ENCODE measurements at regions not wholly inside any gene's neighbourhood (a gene's known extent, or its start where the extent isn't known, plus 50 kb on each side); places are given as distances from the start of the nearest gene placed in this dataset.
"Not testable (repeated sequence)": the region's sequence is repeated elsewhere in the genome, so short reads cannot be mapped to it uniquely, and the experiment has no call there.

- no peak for ATAC-seq
- no peak overlapping the region for H3K4me3 Mint-ChIP-seq
- H3K36me3 Mint-ChIP-seq, result no peaks in the 10 kb centered on the region
- H3K9me3 Mint-ChIP-seq, result no peaks in the 10 kb centered on the region
- H3K4me1 Mint-ChIP-seq, result no peaks in the 10 kb centered on the region
- no peak overlapping the region for H3K27ac Mint-ChIP-seq
- peaks cover 25% of the 10 kb centered on the region for H3K27me3 Mint-ChIP-seq
These were observed 275.4 kb upstream of the HS6ST1 start for GRCh38 chr2:128593879-128594650.

- H3K36me3 Mint-ChIP-seq, result no peaks in the 10 kb centered on the region
- H3K27me3 Mint-ChIP-seq, result peaks cover 25% of the 10 kb centered on the region
- ATAC-seq, result no peak
- H3K4me1 Mint-ChIP-seq, result no peaks in the 10 kb centered on the region
- H3K4me3 Mint-ChIP-seq, result no peak overlapping the region
- no peaks in the 10 kb centered on the region for H3K9me3 Mint-ChIP-seq
- H3K27ac Mint-ChIP-seq, result no peak overlapping the region
These were observed 275.9 kb upstream of the HS6ST1 start for GRCh38 chr2:128594651-128594910.

GRCh38 chr2:128594953-128595677 is 276.4 kb upstream of the HS6ST1 start:
- Mint-ChIP-seq H3K9me3 (no peaks in the 10 kb centered on the region), H3K36me3 (no peaks in the 10 kb centered on the region), H3K27me3 (peaks cover 22% of the 10 kb centered on the region), H3K27ac (no peak overlapping the region), H3K4me3 (no peak overlapping the region), H3K4me1 (no peaks in the 10 kb centered on the region)
- no peak for ATAC-seq

- Mint-ChIP-seq H3K36me3 (no peaks in the 10 kb centered on the region), H3K4me1 (no peaks in the 10 kb centered on the region), H3K27me3 (peaks cover 14% of the 10 kb centered on the region), H3K4me3 (no peak overlapping the region), H3K27ac (no peak overlapping the region), H3K9me3 (no peaks in the 10 kb centered on the region)
- peak; percentile 29 for ATAC-seq
These were observed 277.2 kb upstream of the HS6ST1 start for GRCh38 chr2:128595763-128596395.

- H3K27me3 Mint-ChIP-seq, result peaks cover 7% of the 10 kb centered on the region
- H3K9me3 Mint-ChIP-seq, result no peaks in the 10 kb centered on the region
- ATAC-seq, result no peak
- no peak overlapping the region for H3K27ac Mint-ChIP-seq
- H3K4me1 Mint-ChIP-seq, result no peaks in the 10 kb centered on the region
- no peaks in the 10 kb centered on the region for H3K36me3 Mint-ChIP-seq
- no peak overlapping the region for H3K4me3 Mint-ChIP-seq
These were observed 277.9 kb upstream of the HS6ST1 start for GRCh38 chr2:128596396-128597120.

- Mint-ChIP-seq H3K27ac (no peak overlapping the region), H3K9me3 (no peaks in the 10 kb centered on the region), H3K36me3 (no peaks in the 10 kb centered on the region), H3K4me3 (no peak overlapping the region), H3K27me3 (peaks cover under 1% of the 10 kb centered on the region), H3K4me1 (no peaks in the 10 kb centered on the region)
- no peak for ATAC-seq
These were observed 278.6 kb upstream of the HS6ST1 start for GRCh38 chr2:128597121-128597762.

GRCh38 chr2:128598260-128598659 is 279.6 kb upstream of the HS6ST1 start:
- H3K36me3 Mint-ChIP-seq, H3K4me1 Mint-ChIP-seq, ATAC-seq, H3K27me3 Mint-ChIP-seq, H3K4me3 Mint-ChIP-seq, H3K27ac Mint-ChIP-seq, H3K9me3 Mint-ChIP-seq: not testable (repeated sequence)

GRCh38 chr2:128598862-128599441 is 280.3 kb upstream of the HS6ST1 start:
- Mint-ChIP-seq H3K4me3 (no peak overlapping the region), H3K9me3 (no peaks in the 10 kb centered on the region), H3K27ac (no peak overlapping the region), H3K36me3 (no peaks in the 10 kb centered on the region), H3K27me3 (no peaks in the 10 kb centered on the region), H3K4me1 (no peaks in the 10 kb centered on the region)
- ATAC-seq, result no peak

- no peak overlapping the region for H3K27ac Mint-ChIP-seq
- no peaks in the 10 kb centered on the region for H3K4me1 Mint-ChIP-seq
- H3K4me3 Mint-ChIP-seq, result no peak overlapping the region
- ATAC-seq, result no peak
- H3K36me3 Mint-ChIP-seq, result no peaks in the 10 kb centered on the region
- no peaks in the 10 kb centered on the region for H3K27me3 Mint-ChIP-seq
- H3K9me3 Mint-ChIP-seq, result no peaks in the 10 kb centered on the region
These were observed 281.0 kb upstream of the HS6ST1 start for GRCh38 chr2:128599700-128600099.

- no peak overlapping the region for H3K4me3 Mint-ChIP-seq
- H3K27ac Mint-ChIP-seq, result no peak overlapping the region
- no peak for ATAC-seq
These were observed 282.1 kb upstream of the HS6ST1 start for GRCh38 chr2:128600581-128601297.

GRCh38 chr2:128601298-128602037 is 282.8 kb upstream of the HS6ST1 start:
- ATAC-seq, result no peak
- no peaks in the 10 kb centered on the region for H3K9me3 Mint-ChIP-seq
- H3K27ac Mint-ChIP-seq, result no peak overlapping the region
- no peaks in the 10 kb centered on the region for H3K36me3 Mint-ChIP-seq
- no peaks in the 10 kb centered on the region for H3K27me3 Mint-ChIP-seq
- no peaks in the 10 kb centered on the region for H3K4me1 Mint-ChIP-seq
- H3K4me3 Mint-ChIP-seq, result no peak overlapping the region

More at GRCh38 chr2:128600581-128601297, 282.1 kb upstream of the HS6ST1 start:
- Mint-ChIP-seq H3K4me1 (no peaks in the 10 kb centered on the region), H3K36me3 (no peaks in the 10 kb centered on the region), H3K9me3 (no peaks in the 10 kb centered on the region), H3K27me3 (no peaks in the 10 kb centered on the region)

- no peak overlapping the region for H3K4me3 Mint-ChIP-seq
- H3K9me3 Mint-ChIP-seq, result no peaks in the 10 kb centered on the region
- H3K27me3 Mint-ChIP-seq, result no peaks in the 10 kb centered on the region
- H3K4me1 Mint-ChIP-seq, result no peaks in the 10 kb centered on the region
- no peak for ATAC-seq
- H3K27ac Mint-ChIP-seq, result no peak overlapping the region
- H3K36me3 Mint-ChIP-seq, result no peaks in the 10 kb centered on the region
These were observed 283.5 kb upstream of the HS6ST1 start for GRCh38 chr2:128602038-128602698.

GRCh38 chr2:128602699-128603101 is 284.0 kb upstream of the HS6ST1 start:
- no peak for ATAC-seq
- Mint-ChIP-seq H3K4me3 (no peak overlapping the region), H3K27me3 (no peaks in the 10 kb centered on the region), H3K4me1 (no peaks in the 10 kb centered on the region), H3K36me3 (no peaks in the 10 kb centered on the region), H3K9me3 (no peaks in the 10 kb centered on the region), H3K27ac (no peak overlapping the region)

Measured in stimulated activated memory B cell treated with anti-CD40 and anti-IgM and Interleukin-4, amounts not matched to agents 10 μg/mL and 1 μg/mL and 100 μg/mL, for 72 hours (primary cell).